Stimulated activated CD8-positive, alpha-beta memory T cell treated with anti-CD3 and anti-CD28 coated beads, Interleukin-7, amount 100 ng/mL, for 48 hours (primary cell): ENCODE measurements at regions not wholly inside any gene's neighbourhood (a gene's known extent, or its start where the extent isn't known, plus 50 kb on each side); places are given as distances from the start of the nearest gene placed in this dataset.
"Not testable (repeated sequence)": the region's sequence is repeated elsewhere in the genome, so short reads cannot be mapped to it uniquely, and the experiment has no call there.

ENCODE experiments used
- DNase-seq, 2 donors: peaks; one replicate each; pipeline ENCODE4 v3.0.0-alpha.2; 2020; ENCODE audit warnings: low read depth in 1 of 2; ENCODE audit errors: extremely low read depth in 1 of 2

GRCh38 chr4:38328989-38329729 lies 334.8 kb upstream of the KLF3 start:
- DNase-seq: no peak

- DNase-seq: no peak
These were observed 333.7 kb upstream of the KLF3 start for GRCh38 chr4:38330321-38330720.

- DNase-seq: no peak
These were observed 333.1 kb upstream of the KLF3 start for GRCh38 chr4:38330936-38331335.

GRCh38 chr4:38332699-38333098 lies 331.3 kb upstream of the KLF3 start:
- DNase-seq: no peak

- DNase-seq: no peak
These were observed 330.8 kb upstream of the KLF3 start for GRCh38 chr4:38333219-38333618.

- DNase-seq: no peak
These were observed 329.2 kb upstream of the KLF3 start for GRCh38 chr4:38334791-38335190.

- DNase-seq: not testable (repeated sequence)
These were observed 325.1 kb upstream of the KLF3 start for GRCh38 chr4:38338939-38339338.

GRCh38 chr4:38343608-38344007 lies 320.4 kb upstream of the KLF3 start:
- no peak for DNase-seq

- no peak for DNase-seq
These were observed 319.1 kb upstream of the KLF3 start for GRCh38 chr4:38344929-38345328.

- no peak for DNase-seq
These were observed 316.7 kb upstream of the KLF3 start for GRCh38 chr4:38347251-38347650.

- DNase-seq: no peak
These were observed 309.6 kb upstream of the KLF3 start for GRCh38 chr4:38354421-38354820.

GRCh38 chr4:38354872-38355271 lies 309.1 kb upstream of the KLF3 start:
- no peak for DNase-seq

- DNase-seq: no peak
These were observed 307.3 kb upstream of the KLF3 start for GRCh38 chr4:38356686-38357085.

- no peak for DNase-seq
These were observed 306.5 kb upstream of the KLF3 start for GRCh38 chr4:38357546-38357945.

- no peak for DNase-seq
These were observed 304.9 kb upstream of the KLF3 start for GRCh38 chr4:38359113-38359512.

- no peak for DNase-seq
These were observed 303.8 kb upstream of the KLF3 start for GRCh38 chr4:38360201-38360600.

GRCh38 chr4:38364383-38364963 lies 299.5 kb upstream of the KLF3 start:
- no peak for DNase-seq

GRCh38 chr4:38365261-38365660 lies 298.7 kb upstream of the KLF3 start:
- no peak for DNase-seq

- no peak for DNase-seq
These were observed 298.2 kb upstream of the KLF3 start for GRCh38 chr4:38365748-38366310.

- no peak for DNase-seq
These were observed 297.5 kb upstream of the KLF3 start for GRCh38 chr4:38366456-38366855.

- no peak for DNase-seq
These were observed 297.0 kb upstream of the KLF3 start for GRCh38 chr4:38366997-38367396.

- no peak for DNase-seq
These were observed 296.3 kb upstream of the KLF3 start for GRCh38 chr4:38367642-38368174.
